Uterus (tissue), 2 donors: ENCODE measurements at regions not wholly inside any gene's neighbourhood (a gene's known extent, or its start where the extent isn't known, plus 50 kb on each side); places are given as distances from the start of the nearest gene placed in this dataset.

ENCODE experiments used
- POLR2A ChIP-seq, 2 donors: fragments of 450-650 bp; IDR thresholded peaks; one replicate each; pipeline ENCODE4 v1.6.1; 2016; ENCODE audit warnings: antibody characterized with exemption in 2 of 2, mild to moderate bottlenecking in 1 of 2, moderate library complexity in 1 of 2
- TF ChIP-seq, protein P1 (sequence below), 4 experiments: fragments of 200-600 bp in 2 of 4; fragments of 450-650 bp in 2 of 4; sonication (generic) in 2 of 4; IDR thresholded peaks; one replicate each; pipeline ENCODE4 v1.5.1; 2016 to 2019; ENCODE audit warnings: antibody characterized with exemption in 4 of 4, mild to moderate bottlenecking in 2 of 4, moderate library complexity in 1 of 4

- TF ChIP-seq, protein P1, sequence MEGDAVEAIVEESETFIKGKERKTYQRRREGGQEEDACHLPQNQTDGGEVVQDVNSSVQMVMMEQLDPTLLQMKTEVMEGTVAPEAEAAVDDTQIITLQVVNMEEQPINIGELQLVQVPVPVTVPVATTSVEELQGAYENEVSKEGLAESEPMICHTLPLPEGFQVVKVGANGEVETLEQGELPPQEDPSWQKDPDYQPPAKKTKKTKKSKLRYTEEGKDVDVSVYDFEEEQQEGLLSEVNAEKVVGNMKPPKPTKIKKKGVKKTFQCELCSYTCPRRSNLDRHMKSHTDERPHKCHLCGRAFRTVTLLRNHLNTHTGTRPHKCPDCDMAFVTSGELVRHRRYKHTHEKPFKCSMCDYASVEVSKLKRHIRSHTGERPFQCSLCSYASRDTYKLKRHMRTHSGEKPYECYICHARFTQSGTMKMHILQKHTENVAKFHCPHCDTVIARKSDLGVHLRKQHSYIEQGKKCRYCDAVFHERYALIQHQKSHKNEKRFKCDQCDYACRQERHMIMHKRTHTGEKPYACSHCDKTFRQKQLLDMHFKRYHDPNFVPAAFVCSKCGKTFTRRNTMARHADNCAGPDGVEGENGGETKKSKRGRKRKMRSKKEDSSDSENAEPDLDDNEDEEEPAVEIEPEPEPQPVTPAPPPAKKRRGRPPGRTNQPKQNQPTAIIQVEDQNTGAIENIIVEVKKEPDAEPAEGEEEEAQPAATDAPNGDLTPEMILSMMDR (IDR thresholded peaks at IDR 0.05): no peak
- no peak for TF ChIP-seq POLR2A (IDR thresholded peaks at IDR 0.05)
These were observed 604.7 kb downstream of the TBC1D22A start for GRCh38 chr22:47367107-47367690.
